SK-N-MC (cell line): ENCODE measurements at regions not wholly inside any gene's neighbourhood (a gene's known extent, or its start where the extent isn't known, plus 50 kb on each side); places are given as distances from the start of the nearest gene placed in this dataset.
"Not testable (repeated sequence)": the region's sequence is repeated elsewhere in the genome, so short reads cannot be mapped to it uniquely, and the experiment has no call there.

Experiments
- DNase-seq: peaks from one replicate; pipeline ENCODE4 v3.0.0-alpha.2; 2011; ENCODE audit warnings: low read depth, low spot score
- H3K27ac ChIP-seq: fragments of 200-600 bp; sonication (generic); 2 replicates; pipeline ENCODE4 v1.5.1; 2016; ENCODE audit warnings: mixed run types
- H3K36me3 ChIP-seq: fragments of 200-600 bp; sonication (generic); 2 replicates; pipeline ENCODE4 v1.6.1; 2017; ENCODE audit warnings: antibody characterized with exemption, low read length, mixed read lengths; ENCODE audit not compliant: insufficient read depth
- H3K4me3 ChIP-seq: fragments of 200-600 bp; sonication (generic); 2 replicates; pipeline ENCODE4 v1.5.1; 2016
- H3K9ac ChIP-seq: fragments of 200-600 bp; sonication (generic); 2 replicates; pipeline ENCODE4 v1.8.0; 2017; ENCODE audit warnings: mixed run types, mixed read lengths; ENCODE audit not compliant: insufficient read length
- H3K9me3 ChIP-seq: fragments of 200-600 bp; sonication (generic); 2 replicates; pipeline ENCODE4 v1.6.1; 2017; ENCODE audit warnings: low read depth, mild to moderate bottlenecking, antibody characterized with exemption, low read length, moderate library complexity, mixed read lengths
- EZH2 ChIP-seq: fragments of 200-600 bp; sonication (generic); IDR thresholded peaks from one replicate; pipeline ENCODE4 v1.6.1; 2017; ENCODE audit warnings: antibody characterized with exemption
- FOXP2 ChIP-seq: optimal IDR thresholded peaks from 2 replicates; pipeline ENCODE3; 2011; ENCODE audit warnings: mild to moderate bottlenecking, moderate library complexity; ENCODE audit not compliant: insufficient read depth; ENCODE audit errors: extremely low read length, control extremely low read depth
- POLR2AphosphoS5 ChIP-seq: IDR thresholded peaks from 2 replicates; pipeline ENCODE4 v1.6.1; 2012; ENCODE audit warnings: mild to moderate bottlenecking, low read depth, low read length, borderline replicate concordance

- no peak overlapping the region for H3K9ac ChIP-seq
- no peaks in the 10 kb centered on the region for H3K36me3 ChIP-seq
- H3K27ac ChIP-seq: no peak overlapping the region
- no peaks in the 10 kb centered on the region for H3K9me3 ChIP-seq
- DNase-seq: no peak
- H3K4me3 ChIP-seq: no peak overlapping the region
- no peak for TF ChIP-seq EZH2
- no peak for TF ChIP-seq FOXP2
- TF ChIP-seq POLR2AphosphoS5: no peak
These were observed 138.2 kb downstream of the RAD51AP2 start for GRCh38 chr2:17380003-17380402.

GRCh38 chr2:17375262-17375661 is 143.0 kb downstream of the RAD51AP2 start:
- Histone ChIP-seq H3K9me3 (no peaks in the 10 kb centered on the region), H3K4me3 (no peak overlapping the region), H3K9ac (no peak overlapping the region), H3K27ac (no peak overlapping the region), H3K36me3 (no peaks in the 10 kb centered on the region)
- no peak for TF ChIP-seq FOXP2
- TF ChIP-seq POLR2AphosphoS5: no peak
- no peak for TF ChIP-seq EZH2
- DNase-seq: no peak

- DNase-seq: no peak
- H3K4me3 ChIP-seq: no peak overlapping the region
- no peak overlapping the region for H3K9ac ChIP-seq
- H3K36me3 ChIP-seq: no peaks in the 10 kb centered on the region
- H3K27ac ChIP-seq: no peak overlapping the region
- TF ChIP-seq POLR2AphosphoS5 (no peak), EZH2 (no peak), FOXP2 (no peak)
- no peaks in the 10 kb centered on the region for H3K9me3 ChIP-seq
These were observed 144.5 kb downstream of the RAD51AP2 start for GRCh38 chr2:17373741-17374140.

- TF ChIP-seq FOXP2 (no peak), POLR2AphosphoS5 (no peak), EZH2 (no peak)
- no peak overlapping the region for H3K4me3 ChIP-seq
- no peak for DNase-seq
These were observed 145.2 kb downstream of the RAD51AP2 start for GRCh38 chr2:17373041-17373440.

GRCh38 chr2:17363846-17364245 is 154.4 kb downstream of the RAD51AP2 start:
- no peak for TF ChIP-seq EZH2
- TF ChIP-seq POLR2AphosphoS5: no peak
- TF ChIP-seq FOXP2: no peak
- no peak for DNase-seq
- H3K36me3 ChIP-seq: no peaks in the 10 kb centered on the region
- no peak overlapping the region for H3K4me3 ChIP-seq
- H3K9me3 ChIP-seq: no peaks in the 10 kb centered on the region
- no peak overlapping the region for H3K9ac ChIP-seq
- no peak overlapping the region for H3K27ac ChIP-seq

More at GRCh38 chr2:17373041-17373440, 145.2 kb downstream of the RAD51AP2 start:
- H3K9me3 ChIP-seq: no peaks in the 10 kb centered on the region
- no peak overlapping the region for H3K27ac ChIP-seq
- H3K36me3 ChIP-seq: no peaks in the 10 kb centered on the region
- H3K9ac ChIP-seq: no peak overlapping the region

GRCh38 chr2:17362956-17363355 is 155.3 kb downstream of the RAD51AP2 start:
- TF ChIP-seq EZH2 (no peak), POLR2AphosphoS5 (no peak)
- Histone ChIP-seq H3K9ac (no peak overlapping the region), H3K36me3 (no peaks in the 10 kb centered on the region), H3K27ac (no peak overlapping the region), H3K4me3 (no peak overlapping the region), H3K9me3 (no peaks in the 10 kb centered on the region)
- DNase-seq: no peak

- H3K9ac ChIP-seq: no peak overlapping the region
- no peaks in the 10 kb centered on the region for H3K36me3 ChIP-seq
- DNase-seq: no peak
- TF ChIP-seq POLR2AphosphoS5: no peak
- TF ChIP-seq EZH2: no peak
- no peak for TF ChIP-seq FOXP2
- H3K4me3 ChIP-seq: no peak overlapping the region
- H3K27ac ChIP-seq: no peak overlapping the region
- H3K9me3 ChIP-seq: no peaks in the 10 kb centered on the region
These were observed 162.5 kb downstream of the RAD51AP2 start for GRCh38 chr2:17355608-17356329.

GRCh38 chr2:17353263-17353662 is 165.0 kb downstream of the RAD51AP2 start:
- DNase-seq: no peak
- no peak overlapping the region for H3K27ac ChIP-seq

GRCh38 chr2:17342692-17343091 is 175.5 kb downstream of the RAD51AP2 start:
- H3K36me3 ChIP-seq, H3K27ac ChIP-seq, H3K9me3 ChIP-seq, DNase-seq, H3K4me3 ChIP-seq, H3K9ac ChIP-seq: not testable (repeated sequence)

More at GRCh38 chr2:17353263-17353662, 165.0 kb downstream of the RAD51AP2 start:
- H3K9ac ChIP-seq: no peak overlapping the region
- no peak overlapping the region for H3K4me3 ChIP-seq
- no peaks in the 10 kb centered on the region for H3K36me3 ChIP-seq
- no peaks in the 10 kb centered on the region for H3K9me3 ChIP-seq
- TF ChIP-seq FOXP2: no peak
- TF ChIP-seq EZH2: no peak
- no peak for TF ChIP-seq POLR2AphosphoS5
